ENCODE measurements at regions not wholly inside any gene's neighbourhood (a gene's known extent, or its start where the extent isn't known, plus 50 kb on each side); places are given as distances from the start of the nearest gene placed in this dataset.

GRCh38 chr1:239939602-239940001 is 152.1 kb upstream of the FMN2 start:
- ChIA-PET CTCF (interaction anchor here (0.6 to 0.7 kb wide), 2 partner anchors 12 to 1345 kb away, joined by 3 to 4 read pairs; no protein-coding TSS in a partner anchor), POLR2A (ENCODE audit: unreplicated experiment) (no interaction called here)
- H3K14ac ChIP-seq (replicated peaks; ENCODE audit: low read depth, low read length): no peak overlapping the region
- no peak overlapping the region for H2AFZ ChIP-seq (replicated peaks; ENCODE audit: low read length, poor library complexity)
- no peaks in the 10 kb centered on the region for H3K79me1 ChIP-seq (ENCODE audit: low read depth in 1 of 2, low read length in 2 of 2)
- H4K8ac ChIP-seq (ENCODE audit: low read depth in 2 of 2, low read length in 2 of 2): no peak overlapping the region
- no peak overlapping the region for H2AK9ac ChIP-seq (replicated peaks; ENCODE audit: low read depth, low read length, poor library complexity)
- no peaks in the 10 kb centered on the region for H3K27me3 ChIP-seq (ENCODE audit: control insufficient read depth, insufficient read depth, low read length)
- no TSS peak for BruUV-seq (replicated peaks)
- no peak overlapping the region for H3K4me3 ChIP-seq (ENCODE audit: insufficient read depth, low read depth, low read length)
- DNase-seq (peak; percentile 3), ATAC-seq (ENCODE audit: low read depth) (no peak)
- H2BK15ac ChIP-seq (ENCODE audit: low read depth, low read length): no peak overlapping the region
- in situ Hi-C loops (cut with MboI; ENCODE audit: low sequenced_read_pairs) (no loop called here), intact Hi-C loops (cut with micrococcal nuclease) (no loop called here), dilution Hi-C loops (cut with HindIII; ENCODE audit: low sequenced_read_pairs, unreplicated experiment) (no loop called here)
- H2BK120ac ChIP-seq (ENCODE audit: low read depth, low read length): no peak overlapping the region
- no peak overlapping the region for H3K4me2 ChIP-seq (ENCODE audit: low read depth, low read length)
- no peak overlapping the region for H2BK20ac ChIP-seq (ENCODE audit: low read depth, low read length)
- no peak overlapping the region for H2AK5ac ChIP-seq (ENCODE audit: low read depth, low read length)
- H3K36me3 ChIP-seq (ENCODE audit: control insufficient read depth, insufficient read depth, low read length): no peaks in the 10 kb centered on the region
- no peaks in the 10 kb centered on the region for H3K9me3 ChIP-seq (ENCODE audit: control insufficient read depth, insufficient read depth, low read length)
- no peaks in the 10 kb centered on the region for H4K20me1 ChIP-seq (ENCODE audit: insufficient read depth, low read length)
- TF ChIP-seq, protein P1, sequence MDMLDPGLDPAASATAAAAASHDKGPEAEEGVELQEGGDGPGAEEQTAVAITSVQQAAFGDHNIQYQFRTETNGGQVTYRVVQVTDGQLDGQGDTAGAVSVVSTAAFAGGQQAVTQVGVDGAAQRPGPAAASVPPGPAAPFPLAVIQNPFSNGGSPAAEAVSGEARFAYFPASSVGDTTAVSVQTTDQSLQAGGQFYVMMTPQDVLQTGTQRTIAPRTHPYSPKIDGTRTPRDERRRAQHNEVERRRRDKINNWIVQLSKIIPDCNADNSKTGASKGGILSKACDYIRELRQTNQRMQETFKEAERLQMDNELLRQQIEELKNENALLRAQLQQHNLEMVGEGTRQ (IDR thresholded peaks at IDR 0.05; ENCODE audit: low read depth, low read length): no peak
- TF ChIP-seq MXI1 (IDR thresholded peaks at IDR 0.05; ENCODE audit: borderline replicate concordance, low read depth, low read length) (no peak), RCOR1 (IDR thresholded peaks at IDR 0.05; ENCODE audit: insufficient replicate concordance, low read length) (no peak), CHD1 (IDR thresholded peaks at IDR 0.05; ENCODE audit: low read depth, low read length) (no peak), ELK1 (IDR thresholded peaks at IDR 0.05; ENCODE audit: borderline replicate concordance, low read depth, low read length) (no peak), RAD21 (IDR thresholded peaks at IDR 0.05; ENCODE audit: low read length) (no peak), MAZ (IDR thresholded peaks at IDR 0.05; ENCODE audit: borderline replicate concordance, low read depth, low read length) (no peak), BHLHE40 (IDR thresholded peaks at IDR 0.05; ENCODE audit: low read depth, low read length) (no peak), NFE2L2 (IDR thresholded peaks at IDR 0.05; ENCODE audit: low read depth, low read length) (no peak), POLR2A (IDR thresholded peaks at IDR 0.05; ENCODE audit: low read depth, low read length) (no peak), SMC3 (IDR thresholded peaks at IDR 0.05; ENCODE audit: low read depth, low read length) (no peak)
- TF ChIP-seq, protein P2, sequence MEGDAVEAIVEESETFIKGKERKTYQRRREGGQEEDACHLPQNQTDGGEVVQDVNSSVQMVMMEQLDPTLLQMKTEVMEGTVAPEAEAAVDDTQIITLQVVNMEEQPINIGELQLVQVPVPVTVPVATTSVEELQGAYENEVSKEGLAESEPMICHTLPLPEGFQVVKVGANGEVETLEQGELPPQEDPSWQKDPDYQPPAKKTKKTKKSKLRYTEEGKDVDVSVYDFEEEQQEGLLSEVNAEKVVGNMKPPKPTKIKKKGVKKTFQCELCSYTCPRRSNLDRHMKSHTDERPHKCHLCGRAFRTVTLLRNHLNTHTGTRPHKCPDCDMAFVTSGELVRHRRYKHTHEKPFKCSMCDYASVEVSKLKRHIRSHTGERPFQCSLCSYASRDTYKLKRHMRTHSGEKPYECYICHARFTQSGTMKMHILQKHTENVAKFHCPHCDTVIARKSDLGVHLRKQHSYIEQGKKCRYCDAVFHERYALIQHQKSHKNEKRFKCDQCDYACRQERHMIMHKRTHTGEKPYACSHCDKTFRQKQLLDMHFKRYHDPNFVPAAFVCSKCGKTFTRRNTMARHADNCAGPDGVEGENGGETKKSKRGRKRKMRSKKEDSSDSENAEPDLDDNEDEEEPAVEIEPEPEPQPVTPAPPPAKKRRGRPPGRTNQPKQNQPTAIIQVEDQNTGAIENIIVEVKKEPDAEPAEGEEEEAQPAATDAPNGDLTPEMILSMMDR (conservative IDR thresholded peaks at IDR 0.05; ENCODE audit: low read depth, low read length): no peak
- no peak overlapping the region for H2BK5ac ChIP-seq (ENCODE audit: low read depth, low read length, poor library complexity, severe bottlenecking)
- H3K9me1 ChIP-seq (ENCODE audit: insufficient read depth, low read length): no peaks in the 10 kb centered on the region
- H3K9ac ChIP-seq (ENCODE audit: low read depth, low read length): no peak overlapping the region
- H4K91ac ChIP-seq (ENCODE audit: insufficient read depth, low read depth, low read length): no peak overlapping the region
- H3K27ac ChIP-seq (ENCODE audit: insufficient read depth, low read length): no peak overlapping the region; the same call in 1 of the 2 replicates
- 0% methylated on average over 2 of the region's 2 CpGs; no CpG with 5 or more reads in 1 of the 2 experiments for WGBS, 2 experiments (ENCODE audit: extremely low coverage in 2 of 2, insufficient read length in 1 of 2)
- H3K18ac ChIP-seq (ENCODE audit: low read depth, low read length): no peak overlapping the region; the same call in 1 of the 2 replicates
- no peak overlapping the region for H3K4ac ChIP-seq (ENCODE audit: low read depth, low read length)
- H3K56ac ChIP-seq (ENCODE audit: extremely low read depth, insufficient read depth, low read length): no peak overlapping the region
- no peak overlapping the region for H4K5ac ChIP-seq (ENCODE audit: low read depth, low read length)
- H3K23ac ChIP-seq (ENCODE audit: low read depth, low read length): no peak overlapping the region
- H3K4me1 ChIP-seq (ENCODE audit: control insufficient read depth, insufficient read depth, low read length): peaks cover 3% of the 10 kb centered on the region; the same call in 1 of the 2 replicates

Measured in IMR-90 (cell line).